DOHH2 (cell line): ENCODE measurements at regions not wholly inside any gene's neighbourhood (a gene's known extent, or its start where the extent isn't known, plus 50 kb on each side); places are given as distances from the start of the nearest gene placed in this dataset.

Source experiments
- H3F3A ChIP-seq: fragments of 200-600 bp; sonication (generic), shearing (Covaris generic); 2 replicates; pipeline ENCODE4 v1.6.0; 2016; ENCODE audit warnings: antibody characterized with exemption, mild to moderate bottlenecking; ENCODE audit not compliant: control insufficient read depth, insufficient read depth
- H3K27ac ChIP-seq: fragments of 200-600 bp; sonication (generic); 2 replicates; pipeline ENCODE4 v1.5.1; 2014; ENCODE audit warnings: low read depth, mild to moderate bottlenecking, low read length, moderate library complexity
- H3K27me3 ChIP-seq: fragments of 200-600 bp; sonication (generic); 2 replicates; pipeline ENCODE4 v1.6.1; 2014; ENCODE audit warnings: mild to moderate bottlenecking, low read length, mixed read lengths; ENCODE audit not compliant: control insufficient read depth
- H3K36me3 ChIP-seq: fragments of 200-600 bp; sonication (generic); 2 replicates; pipeline ENCODE4 v1.6.1; 2014; ENCODE audit warnings: mild to moderate bottlenecking, low read length, moderate library complexity, mixed read lengths; ENCODE audit not compliant: control insufficient read depth
- H3K4me1 ChIP-seq: fragments of 200-600 bp; sonication (generic); 2 replicates; pipeline ENCODE4 v1.6.1; 2014; ENCODE audit warnings: mild to moderate bottlenecking, low read length, mixed read lengths; ENCODE audit not compliant: control insufficient read depth
- H3K4me2 ChIP-seq: fragments of 200-600 bp; sonication (generic); 2 replicates; pipeline ENCODE4 v1.6.0; 2014; ENCODE audit warnings: mild to moderate bottlenecking, low read length, moderate library complexity
- H3K4me3 ChIP-seq: fragments of 200-600 bp; sonication (generic); 2 replicates; pipeline ENCODE4 v1.5.1; 2014; ENCODE audit warnings: mild to moderate bottlenecking, low read length, mixed read lengths
- H3K79me2 ChIP-seq: fragments of 200-600 bp; sonication (generic); 2 replicates; pipeline ENCODE4 v1.6.1; 2014; ENCODE audit warnings: mild to moderate bottlenecking, low read length, mixed read lengths; ENCODE audit not compliant: control insufficient read depth
- H3K9me2 ChIP-seq: fragments of 200-600 bp; sonication (generic); replicated peaks from 2 replicates; pipeline ENCODE4 v1.6.1; 2014; ENCODE audit warnings: mild to moderate bottlenecking, low read length, mixed read lengths; ENCODE audit not compliant: control insufficient read depth
- H3K9me3 ChIP-seq: fragments of 200-600 bp; sonication (generic); 2 replicates; pipeline ENCODE4 v1.6.1; 2014; ENCODE audit warnings: antibody characterized with exemption, low read length, mixed read lengths; ENCODE audit not compliant: control insufficient read depth, insufficient read depth
- H4K20me1 ChIP-seq: fragments of 200-600 bp; sonication (generic); 2 replicates; pipeline ENCODE4 v1.6.0; 2014; ENCODE audit warnings: low read depth, mild to moderate bottlenecking, antibody characterized with exemption, low read length, moderate library complexity; ENCODE audit not compliant: control insufficient read depth, insufficient read depth
- EZH2phosphoT487 ChIP-seq: fragments of 200-600 bp; sonication (generic); IDR thresholded peaks from 2 replicates; pipeline ENCODE4 v1.6.1; 2017; ENCODE audit warnings: borderline replicate concordance, mild to moderate bottlenecking, antibody characterized with exemption, low read length, moderate library complexity, mixed read lengths
- TF ChIP-seq, protein P1 (sequence below): fragments of 200-600 bp; sonication (generic); IDR thresholded peaks from one replicate; pipeline ENCODE4 v1.5.1; 2014; ENCODE audit warnings: antibody characterized with exemption, mild to moderate bottlenecking, low read depth, low read length; ENCODE audit not compliant: poor library complexity, severe bottlenecking

DNA sequence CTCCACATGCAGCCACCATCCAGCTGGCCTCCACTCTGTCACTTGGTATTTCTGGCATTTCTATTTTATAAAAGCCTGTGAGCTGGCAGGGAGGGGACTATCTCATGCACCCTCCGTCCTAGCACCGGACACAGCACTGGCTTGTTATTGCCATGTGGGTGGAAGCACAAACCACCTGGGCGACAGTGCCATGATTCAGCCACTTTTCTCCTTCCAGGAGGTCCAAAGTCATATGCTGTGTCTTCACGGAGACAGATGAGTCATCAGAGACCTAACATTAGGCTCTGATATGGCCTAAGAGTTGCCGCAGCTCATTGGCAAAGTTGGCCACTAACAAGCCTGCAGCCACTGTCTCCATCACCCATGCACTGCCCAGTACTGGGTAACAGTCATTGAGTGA, 1123.0 kb downstream of the VRK1 start:
- H3K27ac ChIP-seq: no peak overlapping the region
- H3K27me3 ChIP-seq: no peaks in the 10 kb centered on the region
- H3K79me2 ChIP-seq: no peaks in the 10 kb centered on the region
- H3K9me2 ChIP-seq: no peaks in the 10 kb centered on the region
- TF ChIP-seq EZH2phosphoT487: no peak
- TF ChIP-seq, protein P1, sequence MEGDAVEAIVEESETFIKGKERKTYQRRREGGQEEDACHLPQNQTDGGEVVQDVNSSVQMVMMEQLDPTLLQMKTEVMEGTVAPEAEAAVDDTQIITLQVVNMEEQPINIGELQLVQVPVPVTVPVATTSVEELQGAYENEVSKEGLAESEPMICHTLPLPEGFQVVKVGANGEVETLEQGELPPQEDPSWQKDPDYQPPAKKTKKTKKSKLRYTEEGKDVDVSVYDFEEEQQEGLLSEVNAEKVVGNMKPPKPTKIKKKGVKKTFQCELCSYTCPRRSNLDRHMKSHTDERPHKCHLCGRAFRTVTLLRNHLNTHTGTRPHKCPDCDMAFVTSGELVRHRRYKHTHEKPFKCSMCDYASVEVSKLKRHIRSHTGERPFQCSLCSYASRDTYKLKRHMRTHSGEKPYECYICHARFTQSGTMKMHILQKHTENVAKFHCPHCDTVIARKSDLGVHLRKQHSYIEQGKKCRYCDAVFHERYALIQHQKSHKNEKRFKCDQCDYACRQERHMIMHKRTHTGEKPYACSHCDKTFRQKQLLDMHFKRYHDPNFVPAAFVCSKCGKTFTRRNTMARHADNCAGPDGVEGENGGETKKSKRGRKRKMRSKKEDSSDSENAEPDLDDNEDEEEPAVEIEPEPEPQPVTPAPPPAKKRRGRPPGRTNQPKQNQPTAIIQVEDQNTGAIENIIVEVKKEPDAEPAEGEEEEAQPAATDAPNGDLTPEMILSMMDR: no peak
- H3K9me3 ChIP-seq: no peaks in the 10 kb centered on the region
- no peaks in the 10 kb centered on the region for H3K36me3 ChIP-seq
- no peak overlapping the region for H3K4me3 ChIP-seq
- H3K4me1 ChIP-seq: no peaks in the 10 kb centered on the region
- no peak overlapping the region for H3K4me2 ChIP-seq
- no peaks in the 10 kb centered on the region for H4K20me1 ChIP-seq
- no peaks in the 10 kb centered on the region for H3F3A ChIP-seq

GRCh38 chr14:97921296-97921695, 1124.1 kb downstream of the VRK1 start:
- Histone ChIP-seq H3K9me2 (no peaks in the 10 kb centered on the region), H3K36me3 (no peaks in the 10 kb centered on the region), H3K79me2 (no peaks in the 10 kb centered on the region), H3K27ac (no peak overlapping the region), H3K4me3 (no peak overlapping the region), H3K4me1 (no peaks in the 10 kb centered on the region), H3K4me2 (no peak overlapping the region), H3K9me3 (no peaks in the 10 kb centered on the region), H3F3A (no peaks in the 10 kb centered on the region), H4K20me1 (no peaks in the 10 kb centered on the region), H3K27me3 (no peaks in the 10 kb centered on the region)
- TF ChIP-seq, protein P1: no peak
- no peak for TF ChIP-seq EZH2phosphoT487

DNA sequence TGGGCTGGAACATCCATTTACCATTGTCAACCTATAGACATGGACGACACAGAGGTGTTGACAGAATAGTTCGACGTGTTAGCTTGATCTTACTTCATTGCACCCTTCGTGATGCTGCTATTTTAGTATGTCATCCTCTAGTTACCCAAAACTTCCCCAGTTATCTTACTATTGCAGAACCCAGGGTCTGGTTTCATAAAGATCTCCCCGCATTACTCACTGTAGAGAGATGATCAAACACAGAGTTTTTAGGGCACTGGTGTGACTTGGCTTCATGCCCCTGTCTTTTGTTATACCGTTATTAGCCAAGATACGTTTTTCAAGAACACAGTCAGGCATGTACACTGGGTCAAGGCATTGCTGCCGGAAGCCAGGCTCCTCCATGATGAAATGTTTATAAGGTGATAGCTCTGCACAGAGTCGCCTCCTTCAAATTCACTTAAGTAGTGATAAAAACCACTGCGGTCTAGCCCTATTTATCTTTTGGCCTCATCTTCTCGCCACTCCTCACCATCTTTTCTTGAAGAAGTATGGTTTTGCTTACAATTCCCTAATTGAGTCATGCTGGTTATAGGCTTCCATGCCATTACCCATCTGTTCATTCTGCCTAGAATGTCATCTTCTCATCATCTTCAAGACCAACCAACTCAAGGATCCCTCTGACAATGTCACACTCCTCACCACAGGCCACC, 1127.9 kb downstream of the VRK1 start:
- Histone ChIP-seq H3K27ac (no peak overlapping the region), H3K9me2 (no peaks in the 10 kb centered on the region), H3K4me2 (no peak overlapping the region), H3K4me3 (no peak overlapping the region), H3K36me3 (no peaks in the 10 kb centered on the region), H3K9me3 (no peaks in the 10 kb centered on the region), H3K27me3 (no peaks in the 10 kb centered on the region), H3K79me2 (no peaks in the 10 kb centered on the region), H3F3A (no peaks in the 10 kb centered on the region), H3K4me1 (no peaks in the 10 kb centered on the region), H4K20me1 (no peaks in the 10 kb centered on the region)
- TF ChIP-seq EZH2phosphoT487: no peak
- TF ChIP-seq, protein P1: no peak
